ENCODE measurements at regions not wholly inside any gene's neighbourhood (a gene's known extent, or its start where the extent isn't known, plus 50 kb on each side); places are given as distances from the start of the nearest gene placed in this dataset.
"Not testable (repeated sequence)": the region's sequence is repeated elsewhere in the genome, so short reads cannot be mapped to it uniquely, and the experiment has no call there.

GRCh38 chr18:76715012-76715610 lies 107.2 kb upstream of the ZNF236 start:
- no peak for DNase-seq

DNA sequence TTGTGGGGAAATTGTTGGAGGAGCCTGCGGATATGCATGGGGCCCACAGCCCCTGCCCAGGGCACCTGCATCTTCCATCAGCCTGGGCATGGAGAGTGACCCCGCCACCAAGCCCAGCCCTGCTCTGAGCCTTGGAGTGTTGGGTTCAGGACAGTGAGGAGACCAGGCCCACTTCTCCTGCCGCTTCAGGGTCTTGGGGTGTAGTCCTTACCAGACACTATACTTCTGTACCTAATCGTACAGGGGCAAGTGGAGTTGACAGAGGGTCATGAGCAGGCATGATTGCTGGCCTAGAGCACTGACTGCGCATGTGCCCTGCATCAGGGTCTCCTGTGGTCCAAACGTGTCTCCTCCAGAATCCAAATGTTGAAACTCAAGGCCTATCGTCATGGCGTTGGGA lies 108.9 kb upstream of the ZNF236 start:
- DNase-seq: no peak

DNA sequence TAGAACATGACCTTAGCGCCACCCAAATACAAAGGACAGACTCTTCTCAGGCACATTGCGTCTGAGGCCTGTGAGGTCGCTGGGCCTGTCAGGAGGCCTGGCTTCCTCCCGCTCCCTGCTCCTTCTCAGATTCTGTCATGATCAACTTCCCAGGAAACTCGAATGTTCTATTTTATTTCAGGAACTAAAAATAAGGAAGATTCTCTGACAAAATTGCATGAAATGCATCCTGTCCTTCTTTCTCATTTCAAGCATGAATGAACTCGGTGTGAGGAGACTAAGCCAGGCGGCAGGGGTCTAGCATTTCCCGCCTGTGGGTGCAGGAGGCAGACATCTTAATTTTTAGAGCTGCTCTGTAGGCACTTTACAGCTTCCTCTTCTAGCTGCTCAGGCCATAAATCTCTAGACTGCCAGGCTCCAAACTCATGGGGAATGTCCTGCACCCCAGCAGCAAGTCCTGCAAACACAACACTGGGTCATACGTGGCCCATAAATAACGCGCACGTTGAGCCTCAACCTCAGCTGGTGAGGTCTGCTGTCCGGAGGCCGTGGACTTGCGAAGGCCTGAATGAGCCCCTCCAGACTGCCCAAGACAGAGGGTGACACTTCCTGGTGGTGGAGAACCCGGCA lies 109.7 kb upstream of the ZNF236 start:
- no peak for DNase-seq

GRCh38 chr18:76710646-76711520 lies 111.5 kb upstream of the ZNF236 start:
- no peak for DNase-seq

DNA sequence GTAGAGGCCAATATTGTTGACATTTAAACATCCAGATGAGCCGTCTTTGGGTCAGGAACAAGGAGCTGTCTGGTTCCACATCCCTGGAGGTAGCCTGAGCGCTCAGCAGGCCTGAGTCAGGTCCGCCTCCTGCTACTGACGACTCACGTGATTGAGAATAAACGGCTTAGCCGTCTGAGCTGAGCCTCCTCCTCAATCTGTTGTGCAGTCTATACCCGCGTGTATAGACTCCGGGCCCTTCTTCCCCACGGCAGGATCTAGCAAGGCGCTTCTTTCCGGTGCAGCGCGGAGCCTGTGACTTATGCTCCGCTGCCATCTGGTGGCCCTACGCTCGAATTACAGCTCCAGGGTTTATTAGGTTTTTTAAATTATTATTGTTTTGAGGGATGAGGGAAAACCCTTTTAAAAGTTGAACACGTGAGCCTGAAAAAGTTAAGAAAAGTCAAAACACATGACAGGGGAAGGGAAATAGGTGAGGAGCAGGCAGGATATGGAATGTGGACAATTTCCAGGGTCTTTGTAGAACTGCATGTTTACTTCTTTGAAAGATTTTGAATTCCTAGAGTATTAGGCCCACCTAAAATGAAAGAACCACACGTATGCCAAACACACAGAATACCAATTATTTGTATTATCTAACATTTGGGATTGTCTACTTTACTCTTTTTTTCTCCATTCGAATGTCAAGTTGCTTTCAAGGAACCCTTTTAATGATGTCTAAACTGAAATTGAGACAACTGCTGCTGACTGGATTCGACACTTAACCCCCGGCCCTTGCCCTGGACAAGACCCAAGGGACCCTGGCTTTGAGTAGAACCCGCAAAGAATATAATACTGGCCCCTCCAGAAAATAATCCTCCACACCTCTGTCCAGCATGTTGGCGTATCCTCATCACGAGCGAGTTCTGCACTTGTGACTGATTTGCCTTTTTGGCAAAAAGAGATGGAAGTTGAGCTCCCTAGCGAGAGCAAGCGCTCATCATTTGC lies 112.4 kb upstream of the ZNF236 start:
- DNase-seq: peak; percentile 62

DNA sequence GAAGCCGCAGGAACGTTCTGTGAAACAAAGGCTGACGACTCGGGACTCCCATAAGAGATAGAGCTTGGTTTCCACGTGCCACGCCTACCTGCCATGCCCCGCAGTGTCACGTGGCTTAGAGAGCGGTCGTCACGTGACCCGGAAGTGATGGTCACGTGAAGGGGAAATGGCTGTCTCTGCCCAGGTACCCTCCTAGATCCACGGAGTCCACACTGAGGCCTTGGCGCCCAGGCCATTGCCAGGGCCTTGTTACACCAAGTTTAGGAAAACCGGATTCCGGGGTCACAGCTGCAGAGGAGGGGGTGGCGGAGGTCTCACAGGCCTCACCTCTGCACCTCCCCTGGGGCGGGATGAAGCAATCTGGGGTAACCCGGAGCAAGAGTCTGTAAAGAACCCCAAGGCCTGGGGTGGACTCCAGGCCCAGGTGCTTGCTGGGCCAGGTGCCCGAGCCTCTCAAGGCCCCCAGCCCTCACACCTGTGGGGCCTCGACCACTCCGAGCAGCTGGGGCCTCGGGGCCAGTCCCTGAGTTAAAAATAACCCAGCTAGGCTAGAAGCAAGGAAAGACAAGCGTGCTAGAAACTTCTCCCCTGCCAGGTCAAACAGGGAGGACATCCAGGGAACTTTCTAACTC lies 113.5 kb upstream of the ZNF236 start:
- no peak for DNase-seq

- DNase-seq: no peak
These were observed 114.2 kb upstream of the ZNF236 start for GRCh38 chr18:76708071-76708721.

GRCh38 chr18:76707534-76707933 lies 114.8 kb upstream of the ZNF236 start:
- no peak for DNase-seq

- not testable (repeated sequence) for DNase-seq
These were observed 117.8 kb upstream of the ZNF236 start for GRCh38 chr18:76704589-76704988.

GRCh38 chr18:76699923-76700322 lies 122.4 kb upstream of the ZNF236 start:
- DNase-seq: no peak

DNA sequence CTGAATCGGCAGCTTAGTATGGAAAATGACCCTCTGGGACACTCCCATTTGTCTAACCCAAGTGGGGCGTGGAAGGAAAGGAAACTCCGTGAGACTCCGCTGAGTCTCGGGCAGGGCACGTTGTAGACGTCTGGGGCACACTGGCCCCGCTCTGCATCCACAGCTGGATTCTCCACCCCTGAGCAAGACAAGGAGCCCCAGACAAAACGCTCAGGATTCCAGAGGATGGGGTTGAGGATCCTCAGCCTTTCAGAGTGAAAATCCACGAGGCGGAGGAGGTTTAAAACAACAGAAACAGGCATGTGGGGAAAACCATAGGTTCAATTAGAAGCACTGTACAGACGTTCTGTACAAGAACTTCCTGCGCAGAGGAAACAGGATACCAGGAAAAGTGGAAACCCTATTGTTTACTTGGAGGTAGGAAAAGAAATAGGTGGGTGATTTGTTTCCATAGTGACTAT lies 124.9 kb upstream of the ZNF236 start:
- DNase-seq: no peak

DNA sequence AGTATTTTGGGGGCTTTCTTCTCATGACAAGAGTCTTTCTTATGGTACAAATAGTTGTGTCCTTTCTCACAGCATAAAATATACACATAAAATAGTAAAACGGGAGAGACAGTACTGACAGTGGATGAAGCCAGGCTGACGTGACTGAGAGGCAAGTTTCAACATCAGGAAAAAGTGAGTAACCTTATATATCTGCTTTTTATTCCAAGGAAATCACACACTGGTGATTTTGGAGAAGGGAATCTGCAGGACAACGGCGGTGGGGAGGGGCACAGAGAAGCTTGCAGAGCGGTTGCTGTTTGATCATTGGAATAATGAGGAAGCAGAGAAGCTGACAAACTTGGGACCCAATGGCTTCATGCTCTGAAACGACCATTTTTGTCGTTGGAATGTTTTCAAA lies 130.6 kb upstream of the ZNF236 start:
- DNase-seq: no peak

DNA sequence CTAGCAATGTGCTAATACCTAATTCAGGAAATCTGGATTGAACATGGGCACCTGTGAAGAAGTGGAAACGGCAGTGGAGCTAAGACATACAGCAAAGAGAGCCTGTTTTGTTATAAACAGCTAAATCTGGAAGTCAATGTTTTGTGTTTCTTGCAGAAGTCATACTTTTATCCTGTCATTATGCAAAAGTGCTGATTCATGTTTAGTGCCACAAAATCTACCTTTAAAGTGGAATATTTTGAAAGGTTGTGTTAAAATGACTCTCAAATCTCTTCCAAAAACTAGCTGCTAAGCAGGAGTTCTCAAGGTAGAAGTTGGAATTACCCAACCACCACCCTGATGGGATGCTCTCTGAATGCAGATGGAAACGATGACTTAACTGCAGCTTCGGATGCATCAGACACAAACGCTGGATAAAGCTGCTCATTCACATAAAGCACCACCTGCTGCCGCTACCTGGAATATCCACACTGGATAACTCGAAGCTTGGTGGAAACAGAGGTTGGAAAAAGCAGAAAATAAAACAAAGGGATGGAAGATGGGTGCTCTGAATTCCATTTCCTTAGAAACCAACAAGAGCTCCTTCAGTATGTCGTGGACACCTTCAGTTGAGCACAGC lies 132.6 kb upstream of the ZNF236 start:
- no peak for DNase-seq

DNA sequence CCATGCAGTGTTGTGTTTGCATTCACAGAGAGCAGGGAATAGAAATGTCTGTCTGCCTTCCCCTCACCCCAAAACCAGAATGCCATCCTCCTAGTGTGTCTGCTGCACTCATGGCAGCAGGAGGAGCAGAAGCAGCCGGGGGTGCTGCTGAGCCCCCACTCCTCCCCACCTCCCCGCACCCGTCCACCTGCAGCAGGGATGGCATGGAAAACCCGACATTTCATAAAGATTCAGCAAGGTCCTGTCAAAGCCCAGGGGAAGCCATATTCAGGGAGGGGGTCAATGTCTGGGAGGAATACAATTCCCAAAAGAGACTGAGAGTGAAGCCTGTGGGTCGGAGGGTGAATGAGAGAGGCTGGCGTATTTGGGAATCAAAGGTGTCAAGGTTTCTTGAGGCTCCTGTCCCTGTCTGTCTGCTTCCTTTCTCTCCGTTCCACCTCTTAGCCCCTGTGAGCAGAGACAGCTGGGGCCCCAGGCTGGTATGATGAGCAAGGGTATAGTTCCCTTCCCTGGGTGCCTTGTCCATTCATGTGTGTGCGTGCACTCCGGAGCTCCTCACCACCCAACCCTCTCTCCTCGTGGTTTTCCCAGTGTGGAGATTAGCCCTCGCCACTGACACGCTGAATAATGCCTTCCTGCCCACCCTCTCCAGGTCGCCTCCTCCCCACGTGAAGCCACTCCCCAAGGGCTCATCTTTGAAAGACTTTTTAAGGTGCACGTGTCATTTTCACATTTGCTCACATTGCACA lies 133.5 kb upstream of the ZNF236 start:
- no peak for DNase-seq

DNA sequence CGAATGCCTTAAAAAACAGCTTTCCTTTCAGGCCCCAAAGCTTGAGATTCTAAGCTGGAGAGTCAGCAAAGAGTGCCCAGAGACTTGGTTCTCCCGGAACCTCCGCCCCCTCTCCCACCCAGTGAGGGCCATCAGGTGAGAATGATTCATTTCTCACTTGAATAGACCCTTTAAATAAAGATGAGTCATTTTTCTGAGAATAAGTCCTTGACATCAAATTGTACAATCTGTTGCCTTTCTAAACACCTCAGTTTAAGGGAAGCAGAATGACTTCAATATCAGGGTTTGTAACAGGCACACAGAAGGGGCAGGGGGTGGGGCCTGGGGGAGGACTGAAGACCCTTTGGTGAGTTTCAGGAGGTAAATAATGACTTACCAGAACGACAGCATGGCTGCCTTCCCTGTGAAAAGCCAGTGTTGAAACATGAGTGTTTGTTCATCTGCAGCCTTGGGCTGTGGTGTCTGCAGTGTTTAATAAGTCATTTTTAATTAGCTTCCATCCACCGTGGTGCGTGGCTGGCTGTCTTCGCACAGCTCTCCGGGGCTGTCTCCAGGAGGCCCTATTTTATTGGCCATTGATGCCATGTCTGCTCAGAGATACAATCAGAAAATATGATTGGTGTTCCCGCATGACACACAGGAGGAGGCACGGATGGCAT lies 134.9 kb upstream of the ZNF236 start:
- no peak for DNase-seq

GRCh38 chr18:76686737-76687231 lies 135.6 kb upstream of the ZNF236 start:
- DNase-seq: peak; percentile 52

GRCh38 chr18:76685860-76686259 lies 136.5 kb upstream of the ZNF236 start:
- DNase-seq: no peak

- no peak for DNase-seq
These were observed 137.0 kb upstream of the ZNF236 start for GRCh38 chr18:76685402-76685801.

DNA sequence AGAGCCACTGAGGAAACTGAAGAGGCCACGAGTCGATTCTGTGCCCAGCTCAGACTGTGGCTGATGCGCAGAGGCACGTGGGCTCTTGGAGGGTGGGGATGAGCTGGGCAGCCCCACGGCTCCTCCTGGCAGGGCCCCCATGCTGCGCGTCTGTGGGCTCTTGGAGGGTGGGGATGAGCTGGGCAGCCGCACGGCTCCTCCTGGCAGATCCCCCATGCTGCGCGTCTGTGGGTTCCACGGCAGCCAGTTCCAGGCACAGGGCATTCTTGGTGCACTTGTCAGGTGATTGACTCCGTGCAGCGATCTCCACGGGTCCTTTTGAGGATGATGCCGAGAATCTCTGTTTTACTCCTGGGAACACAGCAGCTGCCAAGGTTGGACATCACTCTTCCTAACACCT lies 138.1 kb upstream of the ZNF236 start:
- DNase-seq: no peak

DNA sequence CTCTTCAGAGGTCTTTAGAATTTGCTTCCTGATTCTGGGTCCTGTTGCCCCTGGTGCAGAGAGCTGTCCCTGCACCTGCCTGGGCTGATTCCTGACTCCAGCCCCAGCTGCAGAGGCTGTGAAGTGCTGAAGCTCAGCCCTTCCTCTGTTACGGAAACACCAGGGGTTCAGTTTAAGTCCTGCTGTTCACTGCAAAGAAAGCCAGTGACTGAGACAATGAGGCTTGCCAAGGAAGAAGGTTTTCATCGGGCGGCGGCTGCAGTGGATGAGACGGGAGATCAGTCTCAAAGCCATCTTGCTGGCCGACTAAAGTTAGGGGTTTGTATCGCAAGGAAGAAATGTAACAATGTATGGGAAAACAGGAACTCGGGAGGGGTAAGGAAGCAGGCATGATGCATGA lies 142.4 kb upstream of the ZNF236 start:
- no peak for DNase-seq
